GM12878 (cell line): ENCODE measurements at regions not wholly inside any gene's neighbourhood (a gene's known extent, or its start where the extent isn't known, plus 50 kb on each side); places are given as distances from the start of the nearest gene placed in this dataset.

ENCODE experiments used
- ATAC-seq: fragments of 200-7000 bp; cut with Tn5 transposase; 3 replicates; pipeline ENCODE4 v1.9.1; 2020; ENCODE audit warnings: mild to moderate bottlenecking, moderate library complexity
- BruUV-seq: library from RNA; stranded (reverse); fragments of 400-500 nt; replicated peaks from 2 replicates; lab custom pipeline; 2021; lab: Mats Ljungman, UMichigan
- CTCF ChIA-PET: fragments of 300-600 bp; sonication (Branson Sonifier 250); formaldehyde crosslinking; extraction: SDS; loops from one replicate; lab custom pipeline; 2021; ENCODE audit warnings: inconsistent platforms; lab: Yijun Ruan, JAX
- POLR2A ChIA-PET: fragments of 350-600 bp; formaldehyde crosslinking; extraction: SDS; loops from one replicate; lab custom pipeline; 2021; ENCODE audit warnings: inconsistent platforms; lab: Charles Lee
- RAD21 ChIA-PET: fragments of 300-600 bp; sonication (Branson Sonifier 250); formaldehyde crosslinking; loops from one replicate; lab custom pipeline; 2023; ENCODE audit warnings: antibody characterized with exemption; ENCODE audit not compliant: unreplicated experiment; lab: Charles Lee
- SMC1A ChIA-PET: fragments of 300-600 bp; sonication (Branson Sonifier 250); formaldehyde crosslinking; loops from one replicate; lab custom pipeline; 2023; ENCODE audit not compliant: unreplicated experiment, uncharacterized antibody; lab: Charles Lee
- DNase-seq: peaks from one replicate; pipeline ENCODE4 v3.0.0-alpha.2; 2011; ENCODE audit warnings: low read depth, low spot score
- FAIRE-seq: peaks from 3 replicates; lab custom pipeline; 2011; peaks lifted over from hg19 to GRCh38; lab: Jason Lieb, UNC
- H2AFZ ChIP-seq: 2 replicates; pipeline ENCODE4 v1.6.0; 2011; ENCODE audit warnings: low read depth, low read length, control low read depth; ENCODE audit not compliant: control insufficient read depth
- H3K27ac ChIP-seq: 2 replicates; pipeline ENCODE4 v1.5.1; 2011; ENCODE audit warnings: control low read depth; ENCODE audit not compliant: control insufficient read depth, insufficient read depth
- H3K27me3 ChIP-seq, 2 experiments: replicated peaks in 1 of 2; 2 replicates each; pipeline versions ENCODE4 v1.6.0 to v1.6.1; 2011; ENCODE audit warnings: low read length in 1 of 2; ENCODE audit not compliant: control insufficient read depth in 2 of 2, insufficient read depth in 2 of 2
- H3K36me3 ChIP-seq, 2 experiments: 2 replicates each; pipeline ENCODE4 v1.5.1; 2011; ENCODE audit warnings: low read length in 1 of 2; ENCODE audit not compliant: control insufficient read depth in 2 of 2, insufficient read depth in 2 of 2
- H3K4me1 ChIP-seq: 2 replicates; pipeline ENCODE4 v1.6.1; 2011; ENCODE audit warnings: mild to moderate bottlenecking, low read length, moderate library complexity, mixed read lengths; ENCODE audit not compliant: control insufficient read depth, insufficient read depth
- H3K4me2 ChIP-seq: 2 replicates; pipeline ENCODE4 v1.6.0; 2011; ENCODE audit warnings: control low read depth; ENCODE audit not compliant: control insufficient read depth, insufficient read depth
- H3K4me3 ChIP-seq: fragments of 200-600 bp; sonication (generic); 2 replicates; pipeline ENCODE4 v1.5.1; 2016
- H3K79me2 ChIP-seq: 2 replicates; pipeline ENCODE4 v1.6.0; 2011; ENCODE audit warnings: low read length; ENCODE audit not compliant: control insufficient read depth, insufficient read depth
- H3K9ac ChIP-seq: 2 replicates; pipeline ENCODE4 v1.8.0; 2011; ENCODE audit warnings: low read length, control low read depth, mixed read lengths; ENCODE audit not compliant: control insufficient read depth, insufficient read depth
- H3K9me3 ChIP-seq: replicated peaks from 3 replicates; pipeline ENCODE4 v1.5.1; 2011; ENCODE audit warnings: mild to moderate bottlenecking, low read length; ENCODE audit not compliant: control insufficient read depth, insufficient read depth
- H4K20me1 ChIP-seq: 2 replicates; pipeline ENCODE4 v1.6.0; 2011; ENCODE audit not compliant: control insufficient read depth, insufficient read depth
- DPF2 ChIP-seq: fragments of 450-650 bp; IDR thresholded peaks from 2 replicates; pipeline ENCODE4 v1.6.1; 2017; ENCODE audit warnings: mild to moderate bottlenecking
- FOS ChIP-seq: IDR thresholded peaks from 3 replicates; pipeline ENCODE4 v1.6.1; 2011; ENCODE audit warnings: borderline replicate concordance; ENCODE audit not compliant: insufficient read length; ENCODE audit errors: extremely low read depth
- JUNB ChIP-seq: IDR thresholded peaks from 2 replicates; pipeline ENCODE4 v1.6.1; 2016; ENCODE audit warnings: antibody characterized with exemption, mild to moderate bottlenecking
- POLR2A ChIP-seq: IDR thresholded peaks from 2 replicates; pipeline ENCODE4 v1.6.1; 2011; ENCODE audit warnings: low read depth, mild to moderate bottlenecking, low read length
- POU2F2 ChIP-seq: IDR thresholded peaks from 3 replicates; pipeline ENCODE4 v1.6.1; 2011; ENCODE audit warnings: low read depth, mild to moderate bottlenecking, low read length, borderline replicate concordance
- RUNX3 ChIP-seq: IDR thresholded peaks from 2 replicates; pipeline ENCODE4 v1.6.1; 2012; ENCODE audit warnings: low read length, inconsistent platforms
- SIX5 ChIP-seq: IDR thresholded peaks from 2 replicates; pipeline ENCODE4 v1.6.1; 2011; ENCODE audit warnings: mild to moderate bottlenecking, low read depth, low read length, moderate library complexity; ENCODE audit not compliant: severe bottlenecking
- SUPT20H ChIP-seq: IDR thresholded peaks from 2 replicates; pipeline ENCODE4 v1.6.1; 2011; ENCODE audit warnings: low read depth, mild to moderate bottlenecking, low read length, moderate library complexity, borderline replicate concordance; ENCODE audit not compliant: control insufficient read depth
- TCF7 ChIP-seq: IDR thresholded peaks from 2 replicates; pipeline ENCODE4 v1.6.1; 2014; ENCODE audit warnings: antibody characterized with exemption, borderline replicate concordance
- ZNF384 ChIP-seq: IDR thresholded peaks from 2 replicates; pipeline ENCODE4 v1.6.1; 2012; ENCODE audit warnings: low read depth, mild to moderate bottlenecking, low read length, improper control_type of control experiment, borderline replicate concordance
- ZZZ3 ChIP-seq: IDR thresholded peaks from 2 replicates; pipeline ENCODE4 v1.6.1; 2011; ENCODE audit warnings: low read depth; ENCODE audit not compliant: control insufficient read depth, insufficient read length
- WGBS: methylation state at CpG from one replicate; pipeline ENCODE4 v1.1.6; 2016; ENCODE audit warnings: low lambda C conversion rate; ENCODE audit not compliant: insufficient replicate concordance, insufficient coverage; ENCODE audit errors: missing lambda C conversion rate; 5-methylcytosine and 5-hydroxymethylcytosine counted together
- in situ Hi-C: fragments of 300-500 bp; cut with MboI; formaldehyde crosslinking; loops from 9 replicates; pipeline ENCODE4 v1.14.3; 2018; ENCODE audit warnings: mixed read lengths
- intact Hi-C: fragments of 100-400 bp; cut with micrococcal nuclease; formaldehyde crosslinking; loops from one replicate; pipeline ENCODE4 v1.14.2; 2022; ENCODE audit not compliant: unreplicated experiment
- TF ChIP-seq, protein P1 (sequence below): IDR thresholded peaks from 2 replicates; pipeline ENCODE4 v1.6.1; 2012; ENCODE audit warnings: low read depth, low read length, improper control_type of control experiment
- TF ChIP-seq, protein P2 (sequence below): IDR thresholded peaks from 2 replicates; pipeline ENCODE4 v1.6.1; 2011; ENCODE audit warnings: borderline replicate concordance, low read depth, mild to moderate bottlenecking, moderate library complexity, mixed read lengths, low read length; ENCODE audit not compliant: insufficient read depth; ENCODE audit errors: extremely low read length

DNA sequence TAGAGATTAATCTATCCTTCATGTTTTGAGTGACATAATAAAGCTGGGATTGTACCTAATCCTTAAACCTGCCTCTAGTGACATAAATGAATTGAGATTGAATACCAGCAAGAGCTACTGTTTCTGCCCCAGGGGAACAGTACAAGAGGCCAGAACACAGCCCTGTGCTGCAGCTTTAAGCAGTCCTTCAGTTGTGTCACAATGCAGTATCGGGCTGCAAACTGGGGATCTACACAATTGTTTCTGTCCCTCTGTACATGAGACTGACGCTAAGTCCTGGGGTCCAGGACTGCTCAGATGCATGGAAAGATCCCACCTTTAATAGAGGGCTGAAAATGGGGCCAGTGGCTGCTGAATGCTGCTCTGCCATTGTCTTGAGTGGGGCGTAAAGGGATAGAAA lies 87.5 kb downstream of the MINAR1 start:
- Histone ChIP-seq H3K9me3 (no peaks in the 10 kb centered on the region), H3K27ac (no peak overlapping the region), H4K20me1 (no peaks in the 10 kb centered on the region), H3K4me1 (no peaks in the 10 kb centered on the region), H3K27me3 (no peaks in the 10 kb centered on the region; a peak in 1 of 4 replicates), H3K9ac (no peak overlapping the region), H3K36me3 (no peaks in the 10 kb centered on the region), H3K4me3 (no peak overlapping the region), H3K79me2 (no peaks in the 10 kb centered on the region), H3K4me2 (no peak overlapping the region), H2AFZ (no peak overlapping the region)
- WGBS, result 12% methylated on average over 3 of the region's 3 CpGs
- in situ Hi-C loops (no loop called here), intact Hi-C loops (no loop called here)
- CTCF ChIA-PET, result no interaction called here
- ATAC-seq (no peak), DNase-seq (no peak), FAIRE-seq (no peak)
- TF ChIP-seq ZNF384, result no peak
- no peak for TF ChIP-seq SIX5
- TF ChIP-seq, protein P1, sequence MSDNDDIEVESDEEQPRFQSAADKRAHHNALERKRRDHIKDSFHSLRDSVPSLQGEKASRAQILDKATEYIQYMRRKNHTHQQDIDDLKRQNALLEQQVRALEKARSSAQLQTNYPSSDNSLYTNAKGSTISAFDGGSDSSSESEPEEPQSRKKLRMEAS, result no peak
- no peak for TF ChIP-seq ZZZ3
- no peak for TF ChIP-seq JUNB
- TF ChIP-seq TCF7, result no peak
- TF ChIP-seq, protein P2, sequence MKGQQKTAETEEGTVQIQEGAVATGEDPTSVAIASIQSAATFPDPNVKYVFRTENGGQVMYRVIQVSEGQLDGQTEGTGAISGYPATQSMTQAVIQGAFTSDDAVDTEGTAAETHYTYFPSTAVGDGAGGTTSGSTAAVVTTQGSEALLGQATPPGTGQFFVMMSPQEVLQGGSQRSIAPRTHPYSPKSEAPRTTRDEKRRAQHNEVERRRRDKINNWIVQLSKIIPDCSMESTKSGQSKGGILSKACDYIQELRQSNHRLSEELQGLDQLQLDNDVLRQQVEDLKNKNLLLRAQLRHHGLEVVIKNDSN, result no peak
- no peak for TF ChIP-seq FOS
- no peak for TF ChIP-seq DPF2
- TF ChIP-seq RUNX3, result no peak
- TF ChIP-seq POU2F2, result no peak
- TF ChIP-seq SUPT20H, result no peak
- TF ChIP-seq POLR2A, result no peak
- POLR2A ChIA-PET, result no interaction called here
- SMC1A ChIA-PET, result interaction anchor here (1.0 kb wide), 1 partner anchor 15 kb away, joined by 3 read pairs; no protein-coding TSS in a partner anchor
- BruUV-seq, result no TSS peak
- RAD21 ChIA-PET, result no interaction called here
